ENCODE measurements at regions not wholly inside any gene's neighbourhood (a gene's known extent, or its start where the extent isn't known, plus 50 kb on each side); places are given as distances from the start of the nearest gene placed in this dataset.

- 71% methylated on average over 5 of the region's 5 CpGs for WGBS (ENCODE audit: low lambda C conversion rate)
- no peak overlapping the region for H2AFZ ChIP-seq (ENCODE audit: low read depth)
- no peaks in the 10 kb centered on the region for H3K9me2 ChIP-seq
- H3K4me1 ChIP-seq (ENCODE audit: control insufficient read depth in 1 of 2, insufficient read depth in 2 of 2, low read depth in 1 of 2, low read length in 1 of 2): no peaks in the 10 kb centered on the region
- H3F3A ChIP-seq (replicated peaks; ENCODE audit: insufficient read depth): no peaks in the 10 kb centered on the region
- TF ChIP-seq EZH2phosphoT487 (IDR thresholded peaks at IDR 0.05; ENCODE audit: borderline replicate concordance, low read depth) (no peak), SMC3 (IDR thresholded peaks at IDR 0.05; ENCODE audit: low read depth, low read length) (no peak), RXRA (IDR thresholded peaks at IDR 0.05; ENCODE audit: borderline replicate concordance, low read depth) (no peak), MEF2A (IDR thresholded peaks at IDR 0.05; ENCODE audit: borderline replicate concordance, low read depth) (no peak), FOXM1 (IDR thresholded peaks at IDR 0.05; ENCODE audit: low read depth) (no peak), SIN3A (IDR thresholded peaks at IDR 0.05; ENCODE audit: borderline replicate concordance, low read depth, low read length) (no peak), RAD21 (IDR thresholded peaks at IDR 0.05; ENCODE audit: low read length) (no peak), USF2 (IDR thresholded peaks at IDR 0.05; ENCODE audit: borderline replicate concordance, low read depth, low read length) (no peak), GABPA (IDR thresholded peaks at IDR 0.05; ENCODE audit: low read depth) (no peak), MXI1 (IDR thresholded peaks at IDR 0.05; ENCODE audit: low read depth, low read length) (no peak), FOSL2 (IDR thresholded peaks at IDR 0.05; ENCODE audit: borderline replicate concordance, low read depth) (no peak), REST (IDR thresholded peaks at IDR 0.05; ENCODE audit: low read depth, low read length) (no peak), TCF12 (IDR thresholded peaks at IDR 0.05) (no peak)
- H3K4me2 ChIP-seq: no peak overlapping the region
- no peaks in the 10 kb centered on the region for H3K79me2 ChIP-seq (ENCODE audit: insufficient read depth)
- CTCF ChIA-PET: no interaction called here
- H4K20me1 ChIP-seq (ENCODE audit: insufficient read depth): no peaks in the 10 kb centered on the region
- H3K27ac ChIP-seq (ENCODE audit: low read depth in 2 of 2, low read length in 1 of 2): no peak overlapping the region
- no peak overlapping the region for H3K9ac ChIP-seq
- H3K4me3 ChIP-seq (ENCODE audit: low read depth in 2 of 2, low read length in 1 of 2): no peak overlapping the region
- POLR2A ChIA-PET: no interaction called here
- no peaks in the 10 kb centered on the region for H3K36me3 ChIP-seq (replicated peaks in 1 of 2; ENCODE audit: control insufficient read depth in 1 of 2, insufficient read depth in 2 of 2, low read length in 1 of 2)
- H3K27me3 ChIP-seq (ENCODE audit: insufficient read depth): no peaks in the 10 kb centered on the region; the same call in 1 of the 2 replicates
- no peaks in the 10 kb centered on the region for H3K9me3 ChIP-seq
- no peak for DNase-seq
Observed at GRCh38 chr2:216927163-216927562, 67.3 kb upstream of the TNP1 start.
